ENCODE measurements at regions not wholly inside any gene's neighbourhood (a gene's known extent, or its start where the extent isn't known, plus 50 kb on each side); places are given as distances from the start of the nearest gene placed in this dataset.

DNA sequence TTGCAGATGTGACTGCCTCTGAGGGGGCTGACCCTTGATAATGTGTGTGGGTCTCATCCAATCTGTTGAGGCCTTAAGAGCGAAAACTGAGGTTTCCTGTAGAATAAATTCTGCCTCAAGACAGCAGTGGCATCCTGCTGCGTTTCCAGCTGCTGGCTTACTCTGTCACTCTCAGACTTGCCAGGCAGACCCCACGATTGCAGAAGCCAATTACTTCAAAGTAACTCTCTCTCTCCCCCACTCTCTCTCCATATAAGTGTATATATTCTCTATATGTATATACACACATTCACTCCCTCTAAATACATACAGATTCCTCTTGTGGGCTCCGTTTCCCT is 152.5 kb upstream of the ALKAL2 start:
- no peaks in the 10 kb centered on the region for H3K36me3 ChIP-seq
- H3K4me1 ChIP-seq, result peaks cover 0 to 21% (median 10%) of the 10 kb centered on the region in 4 donors
- H3K27ac ChIP-seq, result peak overlapping the region; percentile 45 to 80 (median 64)
- no peak overlapping the region for H3K4me3 ChIP-seq
- ATAC-seq (ENCODE audit: low FRiP score in 2 of 2), result peak; percentile 56 to 73
- WGBS, 2 donors, result 40 to 54% methylated on average over 4 of the region's 4 CpGs
- no peak for DNase-seq
- H3K27me3 ChIP-seq, result no peaks in the 10 kb centered on the region
- no peaks in the 10 kb centered on the region for H3K9me3 ChIP-seq
- TF ChIP-seq EP300 (IDR thresholded peaks at IDR 0.05) (no peak), POLR2AphosphoS5 (IDR thresholded peaks at IDR 0.05) (no peak), POLR2A (IDR thresholded peaks at IDR 0.05) (no peak)
- TF ChIP-seq, protein P1, sequence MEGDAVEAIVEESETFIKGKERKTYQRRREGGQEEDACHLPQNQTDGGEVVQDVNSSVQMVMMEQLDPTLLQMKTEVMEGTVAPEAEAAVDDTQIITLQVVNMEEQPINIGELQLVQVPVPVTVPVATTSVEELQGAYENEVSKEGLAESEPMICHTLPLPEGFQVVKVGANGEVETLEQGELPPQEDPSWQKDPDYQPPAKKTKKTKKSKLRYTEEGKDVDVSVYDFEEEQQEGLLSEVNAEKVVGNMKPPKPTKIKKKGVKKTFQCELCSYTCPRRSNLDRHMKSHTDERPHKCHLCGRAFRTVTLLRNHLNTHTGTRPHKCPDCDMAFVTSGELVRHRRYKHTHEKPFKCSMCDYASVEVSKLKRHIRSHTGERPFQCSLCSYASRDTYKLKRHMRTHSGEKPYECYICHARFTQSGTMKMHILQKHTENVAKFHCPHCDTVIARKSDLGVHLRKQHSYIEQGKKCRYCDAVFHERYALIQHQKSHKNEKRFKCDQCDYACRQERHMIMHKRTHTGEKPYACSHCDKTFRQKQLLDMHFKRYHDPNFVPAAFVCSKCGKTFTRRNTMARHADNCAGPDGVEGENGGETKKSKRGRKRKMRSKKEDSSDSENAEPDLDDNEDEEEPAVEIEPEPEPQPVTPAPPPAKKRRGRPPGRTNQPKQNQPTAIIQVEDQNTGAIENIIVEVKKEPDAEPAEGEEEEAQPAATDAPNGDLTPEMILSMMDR (IDR thresholded peaks at IDR 0.05), result no peak

DNA sequence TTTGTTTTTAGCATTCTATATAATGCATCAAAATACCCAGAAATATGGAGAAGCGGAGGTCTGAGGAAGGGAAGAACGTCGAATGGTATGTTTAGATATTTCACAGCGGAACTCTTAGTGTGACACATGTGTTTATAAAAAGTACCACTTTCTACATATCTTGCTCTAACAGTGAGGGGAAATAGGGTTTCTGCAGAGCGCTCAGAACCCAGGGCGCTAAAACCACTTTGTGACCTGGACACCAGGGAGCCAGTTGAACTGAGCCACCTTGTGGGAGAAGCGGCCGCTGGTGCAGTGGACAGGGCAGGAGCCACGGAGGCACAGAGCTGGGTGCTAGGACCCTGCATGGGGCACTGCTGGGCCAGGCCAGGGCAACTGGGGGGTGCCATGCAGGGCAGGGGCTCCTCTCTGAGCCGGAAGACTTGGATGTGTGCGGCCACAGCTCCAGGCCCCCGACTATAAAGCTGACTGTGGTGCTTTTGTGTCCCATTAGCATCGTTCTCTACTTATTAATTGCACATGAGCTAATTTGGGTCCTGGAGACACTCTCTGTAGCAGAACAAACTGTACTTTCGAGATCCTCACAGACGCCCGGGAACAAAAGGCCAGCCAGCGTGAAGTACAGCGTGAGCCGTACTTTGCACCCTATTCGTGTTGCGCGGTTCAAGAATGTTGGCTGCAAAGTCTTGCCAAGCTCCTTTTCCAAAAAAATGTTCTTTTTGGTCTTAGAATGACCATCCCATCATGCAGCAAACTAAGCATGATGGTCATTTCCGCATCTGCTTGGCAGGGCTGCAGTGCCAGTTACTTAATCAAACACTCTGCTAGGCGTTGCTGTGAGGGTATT is 151.9 kb upstream of the ALKAL2 start:
- H3K4me1 ChIP-seq, result peaks cover 0 to 21% (median 10%) of the 10 kb centered on the region in 4 donors
- DNase-seq (peak in 1 of 2 donors; percentile 79), ATAC-seq (ENCODE audit: low FRiP score in 2 of 2) (peak; percentile 56 to 79)
- no peak overlapping the region for H3K4me3 ChIP-seq
- H3K27me3 ChIP-seq, result no peaks in the 10 kb centered on the region
- 80 to 82% methylated on average over 22 to 24 of the region's 24 CpGs for WGBS, 2 donors
- H3K9me3 ChIP-seq, result no peaks in the 10 kb centered on the region
- peak overlapping the region; percentile 45 to 76 (median 75) for H3K27ac ChIP-seq
- H3K36me3 ChIP-seq, result no peaks in the 10 kb centered on the region
- TF ChIP-seq, protein P1 (IDR thresholded peaks at IDR 0.05), result no peak
- TF ChIP-seq EP300 (IDR thresholded peaks at IDR 0.05), result peak in 2 of 4 donors; percentile 75 to 87
- TF ChIP-seq POLR2A (IDR thresholded peaks at IDR 0.05), result no peak
- peak; percentile 70 to 85 for TF ChIP-seq POLR2AphosphoS5 (IDR thresholded peaks at IDR 0.05)

DNA sequence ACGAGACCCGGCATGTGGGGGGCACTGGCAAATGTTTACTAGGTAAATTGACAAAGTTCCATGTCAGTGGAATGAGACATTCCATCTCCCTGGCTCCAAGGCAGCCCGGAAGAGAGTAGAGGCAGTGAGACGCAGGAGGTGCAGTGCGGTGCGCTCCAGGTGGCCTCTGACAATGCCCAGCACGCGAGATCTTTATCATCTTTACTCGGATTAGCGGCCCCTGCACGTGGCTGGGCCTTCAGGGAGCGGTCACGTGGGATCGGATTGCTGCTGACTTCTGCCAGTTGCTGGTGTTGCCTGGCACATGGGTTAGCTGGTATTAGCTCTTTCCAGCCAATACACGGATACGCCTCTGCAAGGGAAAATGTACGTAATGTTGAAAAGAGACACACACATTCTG is 151.2 kb upstream of the ALKAL2 start:
- Histone ChIP-seq H3K36me3 (no peaks in the 10 kb centered on the region), H3K9me3 (no peaks in the 10 kb centered on the region), H3K4me1 (peaks cover 0 to 21% (median 10%) of the 10 kb centered on the region in 4 donors), H3K27me3 (no peaks in the 10 kb centered on the region), H3K4me3 (no peak overlapping the region), H3K27ac (peak overlapping the region; percentile 45 to 76 (median 75))
- ATAC-seq (ENCODE audit: low FRiP score in 2 of 2) (no peak), DNase-seq (no peak)
- TF ChIP-seq POLR2A (IDR thresholded peaks at IDR 0.05) (no peak), EP300 (IDR thresholded peaks at IDR 0.05) (no peak), POLR2AphosphoS5 (IDR thresholded peaks at IDR 0.05) (no peak)
- TF ChIP-seq, protein P1 (IDR thresholded peaks at IDR 0.05), result no peak
- WGBS, 2 donors, result 75 to 87% methylated on average over 17 of the region's 17 CpGs

DNA sequence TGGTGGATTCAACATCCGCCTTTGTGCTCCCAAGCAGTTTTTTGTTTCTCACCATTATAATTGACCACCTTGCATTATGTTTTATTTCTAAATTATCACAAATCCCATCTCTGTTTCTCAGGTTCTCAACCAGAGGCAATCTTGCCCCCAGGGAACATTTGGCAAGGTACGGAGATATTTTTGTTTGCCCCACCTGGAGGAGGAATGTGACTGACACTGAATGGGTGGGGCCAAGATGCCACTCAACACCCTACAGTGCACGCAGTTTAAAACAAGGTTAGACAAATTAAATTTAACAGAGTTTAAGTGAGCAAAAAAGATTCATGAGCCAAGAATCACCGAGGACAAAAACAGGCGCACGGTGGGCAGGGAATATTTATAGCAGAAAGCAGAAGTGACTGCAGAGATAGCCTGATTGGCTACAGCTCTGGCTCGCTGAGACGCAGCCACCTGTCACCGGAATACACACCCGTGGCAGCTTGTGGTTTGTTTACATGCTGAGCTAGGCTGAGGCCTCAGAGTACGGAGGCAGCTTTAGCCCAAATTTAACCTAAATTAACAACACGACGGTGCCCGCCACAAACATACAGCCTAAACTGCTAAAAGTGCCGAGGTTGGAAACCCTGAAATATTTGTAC is 150.0 kb upstream of the ALKAL2 start:
- H3K27ac ChIP-seq, result peak overlapping the region in 1 of 4 donors; percentile 18
- H3K27me3 ChIP-seq, result no peaks in the 10 kb centered on the region
- H3K36me3 ChIP-seq, result no peaks in the 10 kb centered on the region
- 23 to 26% methylated on average over 15 of the region's 15 CpGs for whole genome bisulfite sequencing, 2 donors
- ATAC-seq (ENCODE audit: low FRiP score in 2 of 2) (peak; percentile 37 to 61), DNase-seq (peak in 1 of 2 donors; percentile 63)
- TF ChIP-seq EP300 (IDR thresholded peaks at IDR 0.05) (no peak), POLR2A (IDR thresholded peaks at IDR 0.05) (no peak), POLR2AphosphoS5 (IDR thresholded peaks at IDR 0.05) (peak in 1 of 2 donors; percentile 9)
- TF ChIP-seq, protein P1 (IDR thresholded peaks at IDR 0.05), result no peak
- H3K9me3 ChIP-seq, result no peaks in the 10 kb centered on the region
- peaks cover 0 to 21% (median 10%) of the 10 kb centered on the region in 4 donors for H3K4me1 ChIP-seq
- H3K4me3 ChIP-seq, result peak overlapping the region in 1 of 4 donors; percentile 9

Data from upper lobe of left lung (tissue), 6 donors.